HG03521 (cell line): ENCODE measurements at regions not wholly inside any gene's neighbourhood (a gene's known extent, or its start where the extent isn't known, plus 50 kb on each side); places are given as distances from the start of the nearest gene placed in this dataset.

ENCODE experiments used
- ATAC-seq: cut with Tn5 transposase; IDR thresholded peaks from one replicate; pipeline ENCODE4 v1.9.1; 2021; ENCODE audit warnings: mild to moderate bottlenecking, moderate library complexity; ENCODE audit not compliant: unreplicated experiment

DNA sequence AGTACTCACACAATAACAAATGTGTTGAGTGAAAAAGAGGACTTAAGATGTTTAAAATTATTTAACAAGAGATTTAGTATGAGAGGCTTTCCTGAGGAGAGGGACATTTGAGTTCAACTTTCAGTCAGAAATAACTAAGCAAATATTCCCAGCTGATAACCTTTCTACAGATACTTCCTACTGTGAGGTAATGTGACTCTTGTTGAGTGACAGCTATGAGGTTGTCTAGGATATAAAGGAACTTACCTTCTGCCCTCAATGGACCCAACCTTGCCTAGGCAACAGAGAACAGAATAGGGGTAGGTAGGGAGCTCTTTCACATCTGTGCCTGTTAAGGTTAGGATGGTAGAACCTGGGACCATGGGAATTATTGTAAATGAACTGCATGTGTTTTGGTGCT is 54.7 kb downstream of the GLUD2 start:
- no peak for ATAC-seq

DNA sequence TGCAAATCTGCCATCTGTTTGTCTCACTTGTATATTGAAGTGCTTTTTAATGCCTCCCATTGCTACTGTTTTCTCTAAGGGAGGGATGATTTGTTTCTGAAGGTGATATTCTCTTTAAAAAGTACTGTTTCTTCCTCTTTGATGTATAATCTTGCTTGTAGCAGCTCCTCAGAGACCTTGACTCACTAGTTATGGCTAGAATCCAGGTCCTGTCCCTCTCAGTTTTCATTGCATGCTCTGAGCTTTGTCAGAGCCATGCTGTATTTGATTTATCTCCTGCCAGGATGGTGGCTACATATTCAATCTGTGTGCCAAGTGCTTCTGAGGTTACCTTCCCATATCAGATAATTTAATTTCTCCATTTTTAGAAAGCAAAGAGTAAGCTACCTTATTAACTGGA is 56.0 kb downstream of the GLUD2 start:
- ATAC-seq, result no peak

DNA sequence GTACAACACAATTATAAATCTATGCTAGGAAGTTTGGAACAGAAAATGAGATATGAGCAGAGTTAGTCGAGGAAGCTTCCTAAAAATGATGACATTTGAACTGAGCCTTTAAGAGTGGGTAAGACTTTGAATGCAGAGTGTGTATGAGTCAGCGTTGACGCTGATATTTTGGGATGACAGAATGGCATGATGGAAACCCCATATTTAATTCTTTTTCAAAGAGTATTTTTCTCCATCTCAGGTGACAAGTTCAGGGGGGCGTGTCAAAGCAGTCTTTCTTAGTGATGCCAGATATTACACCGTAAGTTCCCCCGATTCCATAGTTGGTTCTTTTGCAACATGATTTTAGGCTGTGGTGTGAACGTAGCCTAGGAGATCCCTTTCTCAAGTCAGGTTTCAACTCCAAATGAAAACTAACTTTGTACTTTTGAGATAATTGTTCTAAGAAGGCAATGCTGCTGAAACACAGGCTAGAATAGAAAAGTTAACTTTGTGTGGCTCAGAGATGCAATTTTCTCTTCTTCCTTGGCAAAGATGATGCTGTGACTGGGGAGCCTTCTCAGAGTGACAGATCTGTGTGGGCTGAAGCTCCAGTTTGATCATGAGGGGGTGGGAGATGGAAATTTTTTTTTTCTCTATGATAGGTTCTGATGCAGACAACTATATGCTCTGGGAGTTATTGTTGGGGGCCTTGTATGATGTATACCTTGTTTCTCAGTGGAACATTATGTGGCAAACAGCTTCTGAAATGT is 59.2 kb downstream of the GLUD2 start:
- no peak for ATAC-seq

DNA sequence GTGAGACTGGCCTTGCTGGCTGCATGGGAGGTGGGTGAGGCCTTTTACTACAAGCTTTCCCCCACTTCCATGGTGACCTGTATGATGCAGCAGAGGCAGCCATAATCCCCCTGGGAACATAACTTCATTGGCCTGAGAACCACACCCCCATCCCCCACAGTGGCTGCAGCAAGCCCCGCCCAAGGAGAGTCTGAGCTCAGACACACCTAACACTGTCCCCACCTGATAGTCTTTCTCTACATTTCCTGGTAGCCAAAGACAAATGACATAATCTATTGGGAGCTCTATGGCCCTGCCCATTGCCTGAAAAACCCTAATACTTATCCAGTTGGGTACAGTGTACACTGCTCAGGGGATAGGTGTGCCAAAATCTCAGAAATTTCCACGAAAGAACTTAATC is 62.6 kb downstream of the GLUD2 start:
- ATAC-seq, result no peak

DNA sequence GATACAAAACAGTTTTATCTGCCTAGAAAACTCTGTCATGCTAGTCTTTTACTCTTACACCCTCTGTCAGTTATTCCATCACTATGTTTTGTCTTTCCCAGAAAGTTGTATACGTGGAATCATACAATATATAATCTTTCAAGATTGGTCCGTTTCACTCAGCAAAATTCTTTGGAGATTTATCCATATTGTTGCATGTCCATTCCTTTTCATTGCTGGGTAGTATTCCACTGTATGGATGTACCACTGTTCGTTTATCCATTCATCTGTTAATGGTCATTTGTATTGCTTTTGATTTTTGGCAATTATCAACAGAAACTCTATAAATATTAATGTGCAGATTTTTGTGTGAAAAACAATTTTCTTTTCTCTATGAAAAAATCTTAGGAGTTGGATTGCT is 63.1 kb downstream of the GLUD2 start:
- ATAC-seq, result no peak

DNA sequence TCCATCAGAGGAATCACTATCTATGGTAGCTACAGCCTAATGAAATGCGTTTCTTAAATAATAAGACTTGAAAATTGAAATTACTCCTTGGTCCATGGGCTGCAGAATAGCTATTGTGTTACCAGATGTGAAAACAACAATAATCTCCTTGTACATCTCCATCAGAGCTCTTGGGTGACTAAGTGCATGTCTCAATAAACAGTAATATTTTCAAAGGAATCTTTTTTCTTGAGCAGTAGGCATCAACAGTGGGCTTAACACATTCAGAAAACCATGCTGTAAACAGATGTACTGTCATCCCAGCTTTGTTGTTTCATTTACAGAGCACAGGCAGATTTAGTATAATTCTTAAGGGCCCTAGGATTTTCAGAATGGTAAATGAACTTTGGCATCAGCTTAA is 67.3 kb downstream of the GLUD2 start:
- ATAC-seq, result no peak

DNA sequence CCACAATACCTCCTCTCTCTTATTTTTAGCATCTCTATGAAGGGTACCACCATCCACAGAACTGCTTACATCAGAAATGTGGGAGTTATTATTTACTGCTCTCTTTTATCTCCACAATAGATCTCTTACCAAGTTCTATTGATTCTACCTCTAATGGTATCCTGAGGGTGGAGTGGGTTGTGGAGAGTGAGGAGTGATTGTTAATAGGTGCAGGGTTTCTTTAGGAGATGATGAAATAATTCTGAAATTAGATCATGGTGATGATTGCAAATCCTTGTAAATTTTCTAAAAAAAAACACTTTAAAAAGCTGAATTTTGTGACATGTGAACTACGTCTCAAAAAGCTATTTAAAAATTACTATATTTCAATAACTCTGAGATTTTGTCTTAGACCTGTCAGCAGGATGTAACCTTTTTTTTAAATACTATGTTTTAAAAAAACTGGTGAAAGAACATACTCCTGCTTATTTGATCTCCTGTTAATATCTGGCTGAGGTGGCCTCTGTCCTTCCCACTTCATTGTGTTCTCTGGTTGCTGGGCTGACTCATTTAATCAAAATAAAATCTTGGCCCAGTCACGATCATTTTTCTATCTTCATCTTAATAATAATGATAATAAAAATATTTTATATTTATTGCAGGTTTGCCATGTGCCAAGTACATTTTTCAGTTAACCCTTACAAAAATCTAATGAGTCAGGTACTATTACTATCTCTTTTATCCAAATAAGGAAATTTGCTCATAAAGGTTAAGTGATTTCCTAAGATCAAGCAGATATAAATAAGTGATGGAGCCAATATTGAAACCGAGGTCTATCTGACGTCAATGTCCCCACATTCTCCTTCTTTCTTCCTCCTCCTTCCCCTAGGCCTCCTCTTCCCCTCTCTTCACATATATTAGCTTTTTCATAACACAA is 73.5 kb downstream of the GLUD2 start:
- no peak for ATAC-seq

DNA sequence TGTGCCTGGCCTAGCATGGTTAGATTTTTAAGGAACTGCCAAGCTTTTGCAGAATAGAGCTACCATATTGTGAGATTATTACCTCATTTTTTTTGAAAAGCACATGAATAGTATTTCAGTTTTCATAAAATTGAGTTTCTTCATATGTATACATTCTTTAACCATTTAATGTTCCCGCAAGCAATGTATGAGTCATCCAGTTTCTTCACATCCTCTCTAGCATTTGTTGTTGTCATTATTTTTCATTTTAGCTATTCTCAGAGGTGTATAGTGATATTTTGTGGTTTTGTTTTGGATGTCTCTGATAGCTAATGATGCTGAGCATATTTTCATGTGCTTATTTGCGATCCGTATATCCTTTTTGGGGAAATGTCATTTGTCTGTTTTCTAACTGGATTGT is 74.9 kb downstream of the GLUD2 start:
- no peak for ATAC-seq

DNA sequence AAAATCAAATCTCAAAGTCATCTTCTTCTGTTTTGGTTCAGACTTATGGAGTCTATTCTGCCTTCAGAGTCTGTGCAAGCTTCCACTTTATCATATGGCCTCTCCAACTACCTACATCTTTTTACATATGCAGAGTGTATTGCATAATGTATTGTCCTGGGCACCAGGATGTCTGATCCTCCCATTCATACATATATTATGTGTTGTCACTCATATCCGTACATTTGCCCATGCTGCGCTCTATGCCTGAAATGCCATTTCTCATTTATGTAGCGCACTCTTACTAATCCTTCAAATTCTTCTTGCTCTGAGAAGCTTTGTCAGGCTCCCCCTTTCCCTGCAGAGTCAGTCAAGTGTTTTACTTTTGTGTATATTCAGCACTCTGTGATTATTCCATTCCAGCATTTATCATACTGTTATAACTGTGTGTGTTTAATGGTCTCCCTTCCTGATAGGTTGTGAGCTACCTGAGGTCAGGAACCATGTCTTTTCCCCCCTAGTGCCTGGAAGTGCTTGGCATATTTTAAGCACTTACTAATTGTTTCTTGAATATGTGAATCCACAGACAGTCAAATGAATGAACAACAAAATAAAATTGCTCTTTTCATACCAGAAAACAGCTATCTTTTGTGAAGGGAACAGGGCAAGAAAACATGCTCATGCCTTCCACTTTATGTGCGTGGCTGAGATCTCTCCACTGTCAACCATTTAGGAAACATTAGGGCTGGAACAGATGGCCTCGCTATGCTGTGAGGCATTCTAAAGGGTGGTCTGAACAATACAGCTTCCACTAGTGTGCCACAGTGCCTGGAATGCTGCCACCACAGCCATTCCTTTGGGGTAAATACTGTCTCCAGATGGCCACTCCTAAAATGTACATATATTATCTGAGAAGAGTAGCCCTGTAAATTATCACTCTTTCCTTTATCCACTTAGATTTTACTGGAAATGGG is 81.8 kb downstream of the GLUD2 start:
- ATAC-seq, result no peak

DNA sequence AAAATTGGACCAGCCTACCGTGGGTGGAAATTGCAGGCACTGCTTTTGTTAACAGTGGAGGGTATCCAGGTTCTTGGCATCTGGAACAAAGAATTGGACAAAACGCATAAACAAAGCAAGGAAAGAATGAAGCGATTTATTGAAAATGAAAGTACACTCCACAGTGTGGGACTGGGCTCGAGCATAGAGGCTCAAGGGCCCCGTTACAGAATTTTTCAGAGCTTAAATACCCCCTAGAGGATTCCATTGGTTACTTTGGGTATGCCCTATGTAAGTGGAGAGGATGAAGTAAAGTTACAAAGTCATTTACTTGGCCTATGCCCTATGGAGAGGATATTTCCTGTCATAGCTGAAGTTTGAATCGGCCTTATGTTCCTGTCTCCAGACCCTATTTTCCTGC is 85.3 kb downstream of the GLUD2 start:
- no peak for ATAC-seq

DNA sequence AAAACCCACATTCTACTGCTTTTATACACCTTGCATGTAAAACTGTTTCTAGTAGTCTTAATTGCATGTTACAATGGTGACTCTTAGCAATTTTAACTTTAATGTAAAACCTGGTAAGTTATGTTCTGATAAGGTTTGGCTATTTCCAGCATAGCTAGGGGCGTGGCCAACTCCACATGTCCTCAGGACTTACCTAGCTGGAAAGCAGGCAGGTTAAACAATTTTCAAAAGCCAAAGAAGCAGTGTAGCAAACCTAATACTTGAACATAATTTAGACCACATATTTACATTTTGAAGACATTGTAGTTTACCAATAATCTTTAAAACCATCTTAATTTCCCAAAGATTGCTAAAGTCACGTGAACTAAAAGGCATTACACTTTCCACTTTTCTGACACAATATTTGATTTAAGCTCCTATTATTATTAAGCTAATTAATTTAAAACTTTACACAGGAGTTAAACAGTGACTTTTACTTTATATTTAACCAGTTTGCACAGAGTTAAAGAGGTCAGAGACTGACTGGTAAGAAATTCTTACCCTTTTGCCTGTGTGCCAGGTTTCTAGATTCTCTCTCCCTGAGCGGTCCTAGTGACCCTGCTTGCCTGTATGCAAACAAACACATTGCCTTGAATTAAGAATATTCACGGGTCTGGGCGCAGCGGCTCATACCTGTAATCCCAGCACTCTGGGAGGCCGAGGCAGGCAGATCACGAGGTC is 88.2 kb downstream of the GLUD2 start:
- ATAC-seq, result no peak

DNA sequence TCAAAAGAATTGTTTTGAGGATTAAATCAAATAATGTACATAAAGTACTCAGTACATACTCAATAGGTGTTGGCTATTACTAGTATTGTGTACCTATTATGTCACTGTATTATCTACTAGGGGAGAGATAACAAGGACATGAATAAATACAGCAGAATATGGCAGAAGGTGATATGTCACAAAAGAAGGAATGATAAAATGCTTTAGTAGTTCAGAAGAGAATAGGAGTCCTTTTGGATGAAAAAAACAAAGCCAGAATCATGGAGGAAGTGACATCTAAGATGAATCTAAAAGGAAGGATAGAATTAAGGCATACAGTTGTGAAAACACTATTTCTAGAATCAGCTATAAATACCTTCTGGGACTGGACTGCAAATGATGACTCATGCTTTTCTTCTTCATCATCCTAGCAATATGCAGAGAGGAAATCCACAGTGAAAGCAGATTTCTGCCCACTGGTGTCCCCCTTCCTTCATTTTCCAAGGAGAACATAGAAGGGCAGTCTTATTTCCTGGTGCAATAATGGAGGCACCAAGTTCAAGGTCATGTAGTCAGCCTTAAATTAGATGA is 98.7 kb downstream of the GLUD2 start:
- no peak for ATAC-seq

DNA sequence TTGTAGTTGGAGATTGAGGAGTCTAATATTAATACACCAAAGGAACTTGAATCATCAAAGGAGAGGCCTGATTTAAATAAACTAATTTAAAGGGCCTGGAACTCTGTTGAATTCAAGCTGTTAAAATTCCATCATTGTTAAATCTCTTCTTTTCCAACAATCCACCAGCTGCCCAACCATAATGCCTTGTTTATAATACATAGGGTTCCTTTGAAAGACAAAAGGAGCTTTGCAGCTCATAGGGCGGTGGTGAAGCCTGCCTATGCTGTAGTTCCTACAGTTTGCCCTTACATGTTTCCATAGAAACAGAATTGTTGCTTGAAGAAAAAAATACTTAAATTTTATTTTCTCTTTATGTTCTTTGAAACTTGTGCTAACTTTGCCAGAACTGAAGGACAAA is 102.8 kb downstream of the GLUD2 start:
- ATAC-seq, result no peak

DNA sequence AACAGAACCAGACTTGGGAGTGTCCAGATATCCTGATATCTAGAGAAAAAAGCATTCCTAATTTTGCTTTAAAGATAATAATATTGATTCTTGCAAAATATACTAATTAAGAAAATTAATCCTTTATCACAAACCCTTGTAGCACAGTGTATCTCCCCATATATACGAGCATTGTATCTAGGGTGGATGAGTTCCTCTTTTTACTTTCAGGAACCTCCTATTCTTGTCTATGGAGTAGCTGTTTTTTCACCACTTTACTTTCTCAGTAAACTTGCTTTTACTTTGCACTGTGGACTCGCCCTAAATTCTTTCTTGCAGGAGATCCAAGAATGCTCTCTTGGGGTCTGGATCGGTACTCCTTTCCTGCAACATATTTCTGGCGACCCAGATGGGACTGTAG is 103.9 kb downstream of the GLUD2 start:
- no peak for ATAC-seq

DNA sequence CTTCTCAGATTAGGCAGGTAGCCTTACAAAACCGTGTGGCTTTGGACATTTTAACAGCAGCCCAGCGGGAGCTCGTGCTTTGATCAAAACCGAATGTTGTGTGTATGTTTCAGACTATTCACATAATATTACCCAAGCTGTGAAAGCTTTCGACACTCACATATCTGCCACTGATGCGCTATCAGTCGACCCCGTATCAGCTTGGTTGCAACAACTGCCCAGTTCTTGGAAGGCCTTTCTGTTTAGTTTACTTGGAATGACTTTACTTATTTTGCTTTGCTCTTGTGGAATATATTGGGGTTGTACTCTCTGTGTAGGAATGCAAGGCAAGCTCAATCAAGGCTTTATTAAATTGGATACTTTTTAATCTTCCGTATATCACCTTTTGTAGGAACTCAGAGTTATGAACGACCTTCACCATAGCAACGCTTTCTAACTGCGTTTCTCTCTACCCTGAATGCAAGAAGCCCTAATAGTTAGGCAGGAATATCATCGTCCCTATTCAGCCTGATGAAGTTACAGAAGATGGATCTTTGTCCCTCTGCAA is 107.5 kb downstream of the GLUD2 start:
- ATAC-seq, result no peak

DNA sequence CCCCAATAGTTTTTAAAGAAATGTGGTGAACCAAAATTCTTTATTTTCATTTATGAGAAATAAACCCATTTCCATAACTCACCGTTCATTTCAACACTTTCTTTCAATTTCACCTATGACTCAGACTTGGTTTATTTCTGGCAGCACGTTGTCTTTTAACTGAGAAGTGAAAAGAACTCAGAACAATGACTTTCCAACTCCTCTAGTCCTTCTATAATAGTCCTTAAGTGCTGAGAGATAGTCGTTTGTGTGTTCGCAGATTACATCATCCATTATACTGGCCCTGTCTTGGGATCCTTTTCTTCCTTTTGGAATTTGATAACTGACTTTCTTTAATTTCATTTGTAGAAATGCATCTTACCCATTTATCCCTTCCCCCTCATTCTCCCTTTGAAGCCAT is 113.6 kb downstream of the GLUD2 start:
- ATAC-seq, result peak; percentile 72

DNA sequence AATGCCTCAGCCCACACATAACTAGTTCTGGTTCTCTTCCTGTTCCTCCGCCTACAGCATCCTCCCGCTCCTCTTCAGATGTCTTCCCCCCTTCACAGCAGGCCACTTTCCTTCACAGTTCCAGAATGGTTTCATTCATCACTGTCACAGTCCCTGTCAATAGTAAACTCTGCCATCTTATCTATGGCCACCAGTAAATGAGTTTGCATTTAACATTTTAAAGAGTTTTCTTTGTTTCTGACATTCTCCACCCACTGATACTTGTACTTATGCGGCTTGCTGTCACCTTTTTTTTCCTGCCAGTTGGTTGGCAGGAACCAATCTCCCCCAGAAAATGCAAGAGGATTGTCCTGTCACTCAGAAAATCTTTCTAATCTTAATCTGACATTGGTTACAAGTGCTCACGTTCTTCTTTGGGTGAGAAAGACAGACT is 114.1 kb downstream of the GLUD2 start:
- ATAC-seq, result peak; percentile 37

DNA sequence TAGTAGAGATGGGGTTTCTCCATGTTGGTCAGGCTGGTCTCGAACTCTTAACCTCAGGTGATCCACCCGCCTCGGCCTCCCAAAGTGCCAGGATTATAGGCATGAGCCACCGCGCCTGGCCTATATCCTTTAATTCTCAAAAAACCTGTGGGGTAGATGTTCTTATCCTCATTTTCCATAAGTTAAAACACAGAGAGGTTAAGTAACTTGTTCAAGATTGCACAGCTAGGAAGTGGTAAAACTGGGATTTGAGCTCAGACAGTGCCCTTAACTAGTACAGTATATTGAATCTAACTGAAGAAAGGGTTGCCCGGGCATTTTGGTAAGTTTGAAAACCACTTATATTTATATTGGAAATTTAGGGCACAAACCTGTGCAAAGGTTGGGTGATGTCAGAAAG is 116.0 kb downstream of the GLUD2 start:
- no peak for ATAC-seq

DNA sequence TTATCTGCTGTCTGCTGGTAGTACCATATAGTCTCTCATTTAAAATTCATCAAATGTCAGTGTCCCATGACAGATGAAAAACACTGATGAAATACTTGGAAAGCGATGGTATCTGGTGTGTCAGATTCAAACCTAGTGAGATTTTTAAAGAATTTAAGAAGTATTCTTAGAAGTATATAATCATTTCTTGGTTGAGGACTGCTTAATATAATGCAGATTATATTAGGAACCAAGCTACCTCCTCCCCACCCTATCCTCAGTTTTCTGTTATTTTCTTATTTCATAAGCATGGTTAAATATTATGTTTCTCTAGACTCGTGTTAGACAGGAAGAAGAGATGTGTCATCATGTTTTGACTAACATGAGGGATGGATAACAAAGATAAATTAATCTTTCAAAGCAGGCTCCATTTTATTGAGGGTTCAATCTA is 118.5 kb downstream of the GLUD2 start:
- no peak for ATAC-seq
